Activated CD4-positive, alpha-beta T cell treated with anti-CD3 and anti-CD28 coated beads, Interleukin-2, amount 50 U/mL, for 16 hours (primary cell): ENCODE measurements at regions not wholly inside any gene's neighbourhood (a gene's known extent, or its start where the extent isn't known, plus 50 kb on each side); places are given as distances from the start of the nearest gene placed in this dataset.
"Not testable (repeated sequence)": the region's sequence is repeated elsewhere in the genome, so short reads cannot be mapped to it uniquely, and the experiment has no call there.

Experiments
- DNase-seq: peaks from one replicate; pipeline ENCODE4 v3.0.0-alpha.2; 2020

DNA sequence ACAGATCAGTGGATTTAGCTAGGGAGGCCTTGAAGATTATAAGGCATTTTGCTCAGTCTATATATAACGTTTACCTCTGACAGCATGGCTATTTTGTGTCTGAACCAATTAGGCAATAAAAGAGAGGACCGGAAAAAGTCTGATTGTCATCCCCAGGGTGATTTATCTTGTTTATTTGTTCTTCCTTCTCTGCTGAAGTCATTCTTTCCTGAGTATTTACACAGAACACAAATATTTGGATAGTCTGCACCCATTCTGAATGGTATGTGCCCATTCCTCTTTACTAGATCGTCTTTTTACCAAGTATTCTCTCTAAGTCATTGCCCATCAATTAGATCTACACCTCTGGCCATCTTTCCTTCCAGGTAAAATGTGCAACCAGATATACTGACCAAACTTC lies 1602.9 kb downstream of the KCNT2 start:
- DNase-seq, result no peak

- DNase-seq, result no peak
Observed at GRCh38 chr1:194990483-194990882, 1617.8 kb downstream of the KCNT2 start.

GRCh38 chr1:194975913-194976312 lies 1632.3 kb downstream of the KCNT2 start:
- DNase-seq, result no peak

GRCh38 chr1:194968916-194969315 lies 1639.3 kb downstream of the KCNT2 start:
- DNase-seq, result no peak

DNA sequence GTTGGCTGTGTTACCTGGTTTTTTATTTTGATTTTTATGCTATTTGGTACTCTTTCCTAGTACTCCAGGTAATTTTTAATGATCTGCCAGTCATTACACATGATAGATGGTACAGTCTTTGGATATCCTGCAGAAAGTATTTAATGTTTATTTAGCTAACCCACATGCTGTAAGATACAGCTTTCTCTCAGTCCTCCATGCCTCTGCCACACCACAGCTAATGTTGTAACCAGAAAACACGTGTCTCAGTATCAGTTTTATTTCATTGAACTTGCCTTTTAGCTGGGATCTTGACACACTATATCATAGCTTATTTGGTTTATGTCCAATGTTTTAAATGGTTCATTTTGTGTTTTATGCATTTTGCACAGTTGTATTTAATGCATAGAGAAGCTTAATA lies 1648.4 kb downstream of the KCNT2 start:
- DNase-seq, result no peak

DNA sequence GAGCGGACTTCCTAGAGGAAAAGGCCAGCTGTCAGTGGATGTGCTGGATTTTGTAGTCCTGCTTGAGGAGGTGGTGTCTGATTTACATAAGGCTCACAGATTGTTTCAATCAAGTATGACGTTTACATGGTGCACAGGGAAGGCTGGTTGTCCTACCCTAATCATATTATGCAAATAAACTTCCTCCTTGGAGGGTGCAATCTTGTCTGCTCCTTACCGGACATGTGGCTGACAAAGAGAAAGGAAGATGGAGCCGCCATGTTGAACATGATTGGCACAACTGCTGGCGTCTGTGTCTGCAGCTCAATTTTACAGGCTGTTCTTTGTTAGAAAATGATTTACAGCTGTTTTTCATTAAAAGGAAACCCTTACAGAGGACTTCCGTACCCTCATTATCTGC lies 1656.1 kb downstream of the KCNT2 start:
- no peak for DNase-seq

- no peak for DNase-seq
Observed at GRCh38 chr1:194950584-194950983, 1657.7 kb downstream of the KCNT2 start.

- no peak for DNase-seq
Observed at GRCh38 chr1:194940336-194941030, 1667.8 kb downstream of the KCNT2 start.

- no peak for DNase-seq
Observed at GRCh38 chr1:194935864-194936263, 1672.4 kb downstream of the KCNT2 start.

- no peak for DNase-seq
Observed at GRCh38 chr1:194931166-194931565, 1677.1 kb downstream of the KCNT2 start.

- DNase-seq, result no peak
Observed at GRCh38 chr1:194930132-194930531, 1678.1 kb downstream of the KCNT2 start.

DNA sequence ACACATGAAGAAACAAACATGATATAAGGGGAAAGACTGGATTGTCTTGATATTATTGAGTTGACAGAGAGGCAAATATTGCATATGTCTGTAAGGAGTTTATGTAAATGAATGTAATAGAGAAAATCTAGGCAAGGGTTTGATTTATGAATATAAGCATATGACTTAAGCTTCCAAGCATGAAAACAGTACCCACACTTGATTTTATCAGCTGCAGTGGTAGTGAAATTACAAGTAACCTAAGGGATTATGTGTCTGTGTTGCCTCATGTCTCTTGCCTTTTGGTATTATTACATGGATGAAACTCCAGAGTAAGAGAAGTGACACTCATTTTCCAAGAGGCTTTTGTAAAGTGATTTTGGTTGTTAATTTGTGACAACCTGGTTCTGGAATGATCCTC lies 1678.9 kb downstream of the KCNT2 start:
- no peak for DNase-seq

DNA sequence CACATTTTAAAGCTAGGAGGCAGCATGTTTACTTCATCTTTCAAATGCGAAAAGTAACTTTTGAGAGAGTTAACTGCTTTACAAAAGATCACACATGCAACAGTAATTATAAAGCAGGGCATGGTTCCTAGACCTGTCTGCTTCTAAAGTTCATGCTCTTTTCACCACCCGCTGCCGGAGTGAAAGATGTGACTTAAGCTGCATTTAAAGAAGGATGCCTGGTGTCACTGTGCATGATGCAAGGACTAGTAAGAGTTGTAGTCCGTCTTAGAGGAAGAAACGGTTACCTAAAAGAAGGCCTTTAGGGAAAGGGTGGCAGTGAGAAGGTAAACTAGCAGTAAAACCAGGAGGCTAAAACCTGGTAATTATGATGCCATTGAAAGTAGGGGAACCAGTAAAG lies 1689.1 kb downstream of the KCNT2 start:
- no peak for DNase-seq

- no peak for DNase-seq
Observed at GRCh38 chr1:194917769-194918168, 1690.5 kb downstream of the KCNT2 start.

- no peak for DNase-seq
Observed at GRCh38 chr1:194908643-194909042, 1699.6 kb downstream of the KCNT2 start.

DNA sequence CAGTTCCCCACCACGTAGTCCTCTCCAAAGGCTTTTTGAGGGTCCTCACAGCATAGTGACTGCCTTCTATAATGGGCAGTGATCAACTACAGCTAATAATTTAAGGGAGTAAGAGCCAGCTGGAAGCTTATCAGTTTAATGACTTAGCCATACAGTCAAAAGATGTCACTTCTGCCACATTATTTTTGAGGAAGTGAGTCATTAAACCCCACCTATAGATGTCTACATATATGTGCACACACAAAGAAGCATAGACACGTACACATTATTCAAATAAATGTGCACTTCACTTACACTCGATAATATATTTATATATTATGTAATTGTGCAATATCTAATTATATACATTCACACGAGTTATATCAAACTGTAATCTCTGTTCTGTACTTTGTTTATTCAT lies 1704.7 kb downstream of the KCNT2 start:
- no peak for DNase-seq

DNA sequence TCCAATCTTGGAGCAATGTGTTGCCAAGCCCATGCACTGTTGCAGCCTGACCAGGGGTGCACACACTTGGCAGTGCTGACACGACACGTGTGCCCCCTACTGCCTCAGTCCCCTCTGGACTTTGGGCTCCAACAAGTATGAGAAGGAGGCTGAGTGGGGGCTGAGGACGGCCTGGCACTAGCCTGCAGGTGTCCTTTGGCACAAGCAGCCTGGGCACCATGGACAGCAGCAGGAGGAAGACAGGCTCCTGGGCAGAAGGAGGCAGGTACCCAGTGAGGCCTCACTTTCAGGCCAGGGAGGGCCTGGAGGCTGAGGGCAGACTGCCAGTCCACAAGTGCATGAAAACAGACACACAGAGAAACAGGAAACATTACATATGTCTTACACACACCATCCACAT lies 1702.9 kb upstream of the B3GALT2 start:
- no peak for DNase-seq

DNA sequence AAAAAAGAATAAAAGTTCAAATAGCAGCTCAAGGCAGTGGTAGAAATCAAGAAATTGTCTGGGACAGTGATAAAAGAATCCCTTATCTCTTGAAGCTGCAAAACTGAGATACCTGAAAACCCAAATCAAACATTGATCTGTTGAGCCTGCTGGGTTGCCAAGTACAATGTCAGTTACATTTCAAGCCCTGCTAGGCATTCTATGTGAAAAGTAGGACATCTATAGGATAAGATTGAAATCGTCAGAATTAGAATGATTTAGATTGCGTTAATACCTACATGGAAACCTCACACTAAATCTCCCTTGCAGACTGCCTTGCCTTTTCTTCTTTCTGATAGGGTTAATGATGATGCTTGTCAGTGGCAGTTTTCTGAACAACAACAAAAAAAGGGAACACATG lies 1684.4 kb upstream of the B3GALT2 start:
- DNase-seq, result no peak

GRCh38 chr1:194866153-194866552 lies 1679.7 kb upstream of the B3GALT2 start:
- DNase-seq, result no peak

- no peak for DNase-seq
Observed at GRCh38 chr1:194865383-194865782, 1679.0 kb upstream of the B3GALT2 start.

GRCh38 chr1:194862129-194862528 lies 1675.7 kb upstream of the B3GALT2 start:
- no peak for DNase-seq

- DNase-seq, result no peak
Observed at GRCh38 chr1:194860248-194861201, 1674.1 kb upstream of the B3GALT2 start.

DNA sequence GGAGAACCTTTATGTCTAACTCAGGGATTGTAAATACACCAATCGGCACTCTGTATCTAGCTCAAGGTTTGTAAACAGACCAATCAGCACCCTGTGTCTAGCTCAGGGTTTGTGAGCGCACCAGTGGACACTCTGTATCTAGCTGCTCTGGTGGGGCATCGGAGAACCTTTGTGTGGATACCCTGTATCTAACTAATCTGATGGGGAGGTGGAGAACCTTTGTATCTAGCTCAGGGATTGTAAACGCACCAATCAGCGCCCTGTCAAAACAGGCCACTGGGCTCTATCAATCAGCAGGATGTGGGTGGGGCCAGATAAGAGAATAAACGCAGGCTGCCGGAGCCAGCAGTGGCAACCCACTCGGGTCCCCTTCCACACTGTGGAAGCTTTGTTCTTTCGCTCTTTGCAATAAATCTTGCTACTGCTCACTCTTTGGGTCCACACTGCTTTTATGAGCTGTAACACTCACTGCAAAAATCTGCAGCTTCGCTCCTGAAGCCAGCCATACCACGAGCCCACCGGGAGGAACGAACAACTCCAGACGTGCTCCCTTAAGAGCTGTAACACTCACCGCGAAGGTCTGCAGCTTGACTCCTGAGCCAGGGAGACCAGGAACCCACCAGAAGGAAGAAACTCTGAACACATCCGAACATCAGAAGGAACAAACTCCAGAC lies 1673.2 kb upstream of the B3GALT2 start:
- not testable (repeated sequence) for DNase-seq
